A549 (cell line): ENCODE measurements at regions not wholly inside any gene's neighbourhood (a gene's known extent, or its start where the extent isn't known, plus 50 kb on each side); places are given as distances from the start of the nearest gene placed in this dataset.

Experiments
- JUNB ChIP-seq: fragments of >200 bp; sonication (Bioruptor Twin); formaldehyde crosslinking; IDR thresholded peaks from 2 replicates; pipeline ENCODE4 v1.6.1; 2016
- NR3C1 ChIP-seq: fragments of >200 bp; sonication (Bioruptor Twin); formaldehyde crosslinking; IDR thresholded peaks from 3 replicates; pipeline ENCODE4 v1.6.1; 2017
- ZFP36 ChIP-seq: fragments of 450-650 bp; IDR thresholded peaks from 2 replicates; pipeline ENCODE4 v1.6.1; 2014; ENCODE audit warnings: borderline replicate concordance; ENCODE audit not compliant: partially characterized antibody
- TF ChIP-seq, protein P1 (sequence below): fragments of >200 bp; sonication (Bioruptor Twin); formaldehyde crosslinking; IDR thresholded peaks from 3 replicates; pipeline ENCODE4 v1.5.1; 2016

DNA sequence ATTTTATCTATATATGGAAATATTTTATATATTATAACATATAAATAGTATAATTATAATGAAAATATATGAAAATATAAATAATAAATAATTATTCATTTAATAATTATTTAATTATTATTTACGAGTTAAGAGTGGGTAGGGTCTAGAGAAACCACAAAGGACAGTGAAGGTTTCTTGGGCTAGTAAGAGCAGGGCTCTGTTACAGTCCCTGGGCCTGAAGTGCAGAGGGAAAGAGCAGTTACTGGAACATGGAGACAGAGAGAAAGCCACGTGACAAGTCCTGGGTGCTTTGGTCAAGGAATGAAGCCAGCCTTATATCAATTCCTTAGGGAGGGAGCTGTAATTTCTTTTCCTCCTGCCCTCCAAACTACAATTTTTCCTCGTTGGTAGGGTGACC, 117.2 kb upstream of the OLIG2 start:
- TF ChIP-seq, protein P1, sequence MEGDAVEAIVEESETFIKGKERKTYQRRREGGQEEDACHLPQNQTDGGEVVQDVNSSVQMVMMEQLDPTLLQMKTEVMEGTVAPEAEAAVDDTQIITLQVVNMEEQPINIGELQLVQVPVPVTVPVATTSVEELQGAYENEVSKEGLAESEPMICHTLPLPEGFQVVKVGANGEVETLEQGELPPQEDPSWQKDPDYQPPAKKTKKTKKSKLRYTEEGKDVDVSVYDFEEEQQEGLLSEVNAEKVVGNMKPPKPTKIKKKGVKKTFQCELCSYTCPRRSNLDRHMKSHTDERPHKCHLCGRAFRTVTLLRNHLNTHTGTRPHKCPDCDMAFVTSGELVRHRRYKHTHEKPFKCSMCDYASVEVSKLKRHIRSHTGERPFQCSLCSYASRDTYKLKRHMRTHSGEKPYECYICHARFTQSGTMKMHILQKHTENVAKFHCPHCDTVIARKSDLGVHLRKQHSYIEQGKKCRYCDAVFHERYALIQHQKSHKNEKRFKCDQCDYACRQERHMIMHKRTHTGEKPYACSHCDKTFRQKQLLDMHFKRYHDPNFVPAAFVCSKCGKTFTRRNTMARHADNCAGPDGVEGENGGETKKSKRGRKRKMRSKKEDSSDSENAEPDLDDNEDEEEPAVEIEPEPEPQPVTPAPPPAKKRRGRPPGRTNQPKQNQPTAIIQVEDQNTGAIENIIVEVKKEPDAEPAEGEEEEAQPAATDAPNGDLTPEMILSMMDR = no peak
- TF ChIP-seq NR3C1 (no peak), JUNB (no peak), ZFP36 (no peak)
